IgD-negative memory B cell (primary cell): ENCODE measurements at regions not wholly inside any gene's neighbourhood (a gene's known extent, or its start where the extent isn't known, plus 50 kb on each side); places are given as distances from the start of the nearest gene placed in this dataset.

Experiments used
- H3K27ac Mint-ChIP-seq, 3 donors: one replicate each; pipeline ENCODE4 v1.8.0; 2020 to 2022; ENCODE audit warnings: mild to moderate bottlenecking in 3 of 3, mixed read lengths in 3 of 3, moderate library complexity in 1 of 3
- H3K27me3 Mint-ChIP-seq: one replicate; pipeline ENCODE4 v1.8.0; 2021; ENCODE audit warnings: mixed read lengths
- H3K36me3 Mint-ChIP-seq: one replicate; pipeline ENCODE4 v1.8.0; 2020; ENCODE audit warnings: mild to moderate bottlenecking, mixed read lengths
- H3K4me1 Mint-ChIP-seq, 3 donors: one replicate each; pipeline ENCODE4 v1.8.0; 2020 to 2022; ENCODE audit warnings: mixed read lengths in 3 of 3, mild to moderate bottlenecking in 1 of 3
- H3K4me3 Mint-ChIP-seq, 4 donors: one replicate each; pipeline ENCODE4 v1.8.0; 2020 to 2022; ENCODE audit warnings: mild to moderate bottlenecking in 4 of 4, mixed read lengths in 4 of 4, moderate library complexity in 3 of 4
- H3K9me3 Mint-ChIP-seq, 3 donors: one replicate each; pipeline ENCODE4 v1.8.0; 2020 to 2021; ENCODE audit warnings: mixed read lengths in 3 of 3, mild to moderate bottlenecking in 1 of 3

GRCh38 chr10:83252169-83252568 lies 887.1 kb upstream of the GHITM start:
- Mint-ChIP-seq H3K9me3 (peaks cover 10 to 18% (median 14%) of the 10 kb centered on the region in 3 donors), H3K36me3 (no peaks in the 10 kb centered on the region), H3K4me3 (no peak overlapping the region), H3K27ac (no peak overlapping the region), H3K27me3 (no peaks in the 10 kb centered on the region), H3K4me1 (no peaks in the 10 kb centered on the region)

- Mint-ChIP-seq H3K27ac (no peak overlapping the region), H3K36me3 (no peaks in the 10 kb centered on the region), H3K9me3 (peaks cover 10 to 19% (median 14%) of the 10 kb centered on the region in 3 donors), H3K4me1 (no peaks in the 10 kb centered on the region), H3K4me3 (no peak overlapping the region), H3K27me3 (no peaks in the 10 kb centered on the region)
Observed at GRCh38 chr10:83252596-83252995, 886.7 kb upstream of the GHITM start.

DNA sequence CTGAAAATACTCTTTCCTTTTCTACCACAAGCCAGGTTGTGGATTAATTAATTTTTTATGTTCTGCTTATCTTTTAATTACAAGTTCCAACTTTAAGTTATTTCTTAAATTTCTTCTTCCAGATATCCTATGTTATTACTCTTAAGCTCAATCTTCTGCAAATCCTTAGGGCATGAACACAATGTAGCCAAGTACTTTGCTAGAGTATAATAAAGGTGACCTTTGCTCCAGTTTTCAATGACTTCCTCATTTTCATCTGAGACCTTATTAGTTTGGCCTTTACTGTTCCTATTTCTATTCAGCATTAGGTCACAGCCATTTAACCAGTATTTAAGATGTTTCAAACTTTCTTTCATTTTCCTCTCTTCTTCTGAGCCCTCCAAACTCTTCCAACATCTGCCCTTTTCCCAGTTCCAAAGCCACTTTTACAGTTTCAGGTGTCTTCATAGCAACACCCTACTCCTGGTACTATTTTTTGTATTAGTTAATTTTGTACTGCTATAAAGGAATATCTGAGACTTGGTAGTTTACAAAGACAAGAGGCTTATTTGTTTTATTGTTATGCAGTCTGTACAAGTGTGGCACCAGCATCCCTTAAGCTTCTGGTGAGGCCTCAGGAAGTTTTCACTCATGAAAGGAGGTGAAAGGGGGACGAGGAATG lies 886.2 kb upstream of the GHITM start:
- no peak overlapping the region for H3K4me3 Mint-ChIP-seq
- H3K27ac Mint-ChIP-seq: no peak overlapping the region
- peaks cover 10 to 19% (median 14%) of the 10 kb centered on the region in 3 donors for H3K9me3 Mint-ChIP-seq
- no peaks in the 10 kb centered on the region for H3K27me3 Mint-ChIP-seq
- no peaks in the 10 kb centered on the region for H3K36me3 Mint-ChIP-seq
- no peaks in the 10 kb centered on the region for H3K4me1 Mint-ChIP-seq

- Mint-ChIP-seq H3K4me1 (no peaks in the 10 kb centered on the region), H3K27ac (no peak overlapping the region), H3K27me3 (no peaks in the 10 kb centered on the region), H3K36me3 (no peaks in the 10 kb centered on the region), H3K9me3 (peaks cover 9 to 19% (median 10%) of the 10 kb centered on the region in 3 donors), H3K4me3 (no peak overlapping the region)
Observed at GRCh38 chr10:83254698-83255097, 884.6 kb upstream of the GHITM start.

GRCh38 chr10:83262434-83262833 lies 876.9 kb upstream of the GHITM start:
- H3K27ac Mint-ChIP-seq: no peak overlapping the region
- H3K4me3 Mint-ChIP-seq: no peak overlapping the region
- H3K4me1 Mint-ChIP-seq: no peaks in the 10 kb centered on the region
- H3K27me3 Mint-ChIP-seq: no peaks in the 10 kb centered on the region
- H3K9me3 Mint-ChIP-seq: peaks cover 2 to 4% (median 3%) of the 10 kb centered on the region in 3 donors
- no peaks in the 10 kb centered on the region for H3K36me3 Mint-ChIP-seq

GRCh38 chr10:83272666-83273434 lies 866.5 kb upstream of the GHITM start:
- no peak overlapping the region for H3K4me3 Mint-ChIP-seq
- no peaks in the 10 kb centered on the region for H3K4me1 Mint-ChIP-seq
- no peaks in the 10 kb centered on the region for H3K36me3 Mint-ChIP-seq
- H3K9me3 Mint-ChIP-seq: no peaks in the 10 kb centered on the region
- no peaks in the 10 kb centered on the region for H3K27me3 Mint-ChIP-seq
- peak overlapping the region in 1 of 3 donors; percentile 24 for H3K27ac Mint-ChIP-seq

- Mint-ChIP-seq H3K27me3 (no peaks in the 10 kb centered on the region), H3K4me3 (no peak overlapping the region), H3K27ac (no peak overlapping the region), H3K36me3 (no peaks in the 10 kb centered on the region), H3K9me3 (no peaks in the 10 kb centered on the region), H3K4me1 (no peaks in the 10 kb centered on the region)
Observed at GRCh38 chr10:83274088-83274487, 865.2 kb upstream of the GHITM start.

- Mint-ChIP-seq H3K4me3 (no peak overlapping the region), H3K27me3 (no peaks in the 10 kb centered on the region), H3K9me3 (peaks cover 0 to 6% (median 1%) of the 10 kb centered on the region in 3 donors), H3K36me3 (no peaks in the 10 kb centered on the region), H3K4me1 (no peaks in the 10 kb centered on the region), H3K27ac (no peak overlapping the region)
Observed at GRCh38 chr10:83276971-83277370, 862.3 kb upstream of the GHITM start.

GRCh38 chr10:83283151-83283550 lies 856.2 kb upstream of the GHITM start:
- H3K27me3 Mint-ChIP-seq: no peaks in the 10 kb centered on the region
- peaks cover 1 to 17% (median 8%) of the 10 kb centered on the region in 3 donors for H3K9me3 Mint-ChIP-seq
- no peaks in the 10 kb centered on the region for H3K36me3 Mint-ChIP-seq
- H3K4me3 Mint-ChIP-seq: no peak overlapping the region
- H3K27ac Mint-ChIP-seq: no peak overlapping the region
- no peaks in the 10 kb centered on the region for H3K4me1 Mint-ChIP-seq

GRCh38 chr10:83287374-83287773 lies 851.9 kb upstream of the GHITM start:
- Mint-ChIP-seq H3K27me3 (no peaks in the 10 kb centered on the region), H3K27ac (no peak overlapping the region), H3K4me3 (no peak overlapping the region), H3K36me3 (no peaks in the 10 kb centered on the region), H3K4me1 (no peaks in the 10 kb centered on the region), H3K9me3 (peaks cover 0 to 11% (median 11%) of the 10 kb centered on the region in 3 donors)

DNA sequence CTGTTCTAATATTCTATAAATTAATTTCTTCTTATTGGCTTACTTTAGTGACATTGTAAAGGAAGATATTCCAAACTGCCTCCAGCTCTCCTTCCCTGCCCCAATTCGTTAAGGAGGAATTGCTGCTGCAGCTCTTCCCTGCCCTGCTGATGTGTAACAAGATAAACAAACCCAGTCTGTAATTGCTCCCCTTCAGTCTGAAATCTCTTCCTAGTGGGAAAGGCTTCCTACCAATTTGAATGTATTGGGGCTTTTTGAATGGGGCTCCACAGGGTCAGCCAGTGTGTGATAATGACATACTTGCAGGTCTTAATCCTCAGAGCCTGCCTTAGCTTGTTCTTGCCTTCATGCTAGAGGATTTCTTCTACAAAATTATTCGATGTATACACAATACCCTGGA lies 849.9 kb upstream of the GHITM start:
- Mint-ChIP-seq H3K36me3 (no peaks in the 10 kb centered on the region), H3K4me3 (no peak overlapping the region), H3K4me1 (no peaks in the 10 kb centered on the region), H3K27me3 (no peaks in the 10 kb centered on the region), H3K9me3 (peaks cover 0 to 13% (median 6%) of the 10 kb centered on the region in 3 donors), H3K27ac (no peak overlapping the region)

DNA sequence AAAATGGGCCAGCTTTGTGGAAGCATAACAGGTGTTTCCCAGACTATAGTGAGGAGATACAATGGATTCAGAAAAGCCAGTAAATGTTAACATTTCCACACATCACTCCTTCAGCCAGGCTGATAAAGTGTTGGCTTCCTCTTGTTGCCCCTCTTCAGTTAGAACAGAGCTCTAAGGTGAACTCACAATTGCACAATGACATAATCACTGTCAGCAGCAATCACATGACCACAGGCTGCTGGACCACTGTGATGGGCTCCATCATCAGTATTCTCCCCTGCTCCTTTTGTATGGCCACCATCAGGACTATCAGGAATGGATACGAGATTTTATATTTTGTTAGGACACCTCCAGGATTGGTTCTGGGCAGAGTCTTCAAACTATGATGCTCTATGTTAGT lies 849.4 kb upstream of the GHITM start:
- H3K36me3 Mint-ChIP-seq: no peaks in the 10 kb centered on the region
- no peak overlapping the region for H3K27ac Mint-ChIP-seq
- H3K4me1 Mint-ChIP-seq: no peaks in the 10 kb centered on the region
- H3K4me3 Mint-ChIP-seq: no peak overlapping the region
- H3K9me3 Mint-ChIP-seq: peaks cover 0 to 13% (median 6%) of the 10 kb centered on the region in 3 donors
- no peaks in the 10 kb centered on the region for H3K27me3 Mint-ChIP-seq

- H3K4me1 Mint-ChIP-seq: no peaks in the 10 kb centered on the region
- H3K27me3 Mint-ChIP-seq: no peaks in the 10 kb centered on the region
- no peak overlapping the region for H3K4me3 Mint-ChIP-seq
- peaks cover 1 to 13% (median 2%) of the 10 kb centered on the region in 3 donors for H3K9me3 Mint-ChIP-seq
- H3K36me3 Mint-ChIP-seq: no peaks in the 10 kb centered on the region
- H3K27ac Mint-ChIP-seq: no peak overlapping the region
Observed at GRCh38 chr10:83301732-83302131, 837.6 kb upstream of the GHITM start.

DNA sequence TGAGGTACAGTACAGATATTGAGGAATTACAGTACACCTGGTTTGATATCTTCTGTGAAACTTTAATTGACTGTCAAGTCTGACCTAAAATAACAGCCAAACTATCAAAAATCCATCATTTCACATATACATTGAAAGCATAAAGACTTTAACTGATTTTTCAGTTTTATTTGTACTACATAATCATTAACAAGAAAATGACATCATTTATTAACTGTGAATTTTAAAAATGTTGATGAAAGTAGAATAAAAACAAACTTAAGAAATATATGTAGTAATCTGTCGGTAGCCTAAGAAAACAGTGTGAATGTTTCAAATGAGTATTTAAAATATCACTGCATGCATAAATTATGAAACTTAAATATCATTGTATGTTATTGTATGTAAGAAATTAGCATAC lies 836.7 kb upstream of the GHITM start:
- no peaks in the 10 kb centered on the region for H3K36me3 Mint-ChIP-seq
- no peak overlapping the region for H3K4me3 Mint-ChIP-seq
- no peak overlapping the region for H3K27ac Mint-ChIP-seq
- no peaks in the 10 kb centered on the region for H3K4me1 Mint-ChIP-seq
- no peaks in the 10 kb centered on the region for H3K27me3 Mint-ChIP-seq
- H3K9me3 Mint-ChIP-seq: peaks cover 0 to 11% (median 2%) of the 10 kb centered on the region in 3 donors

DNA sequence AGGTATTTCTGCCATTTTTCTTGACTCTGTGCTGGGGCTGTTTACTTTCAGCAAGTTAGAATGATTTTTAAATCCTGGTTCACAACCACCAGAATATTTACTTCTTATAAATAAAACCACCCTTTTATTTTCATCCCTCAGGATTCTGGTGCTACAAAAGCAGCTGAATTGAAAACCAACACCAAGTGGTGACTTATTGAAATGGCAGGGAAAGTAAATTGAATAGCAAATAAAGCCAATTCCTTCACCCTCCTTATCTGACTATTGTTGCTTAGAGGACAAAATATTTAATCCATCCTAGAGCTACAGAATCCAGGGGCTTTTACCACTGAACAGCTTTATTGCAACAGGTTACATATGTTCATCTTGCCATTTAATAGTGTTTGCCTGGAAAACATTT lies 828.6 kb upstream of the GHITM start:
- peaks cover 3 to 12% (median 3%) of the 10 kb centered on the region in 3 donors for H3K9me3 Mint-ChIP-seq
- H3K4me1 Mint-ChIP-seq: no peaks in the 10 kb centered on the region

GRCh38 chr10:83312570-83312969 lies 826.7 kb upstream of the GHITM start:
- Mint-ChIP-seq H3K27me3 (no peaks in the 10 kb centered on the region), H3K4me3 (no peak overlapping the region), H3K4me1 (no peaks in the 10 kb centered on the region), H3K36me3 (no peaks in the 10 kb centered on the region), H3K27ac (no peak overlapping the region), H3K9me3 (peaks cover 3 to 12% (median 5%) of the 10 kb centered on the region in 3 donors)

More for the DNA sequence above, 828.6 kb upstream of the GHITM start:
- Mint-ChIP-seq H3K27me3 (no peaks in the 10 kb centered on the region), H3K4me3 (no peak overlapping the region), H3K36me3 (no peaks in the 10 kb centered on the region), H3K27ac (no peak overlapping the region)
